Stimulated activated CD4-positive, alpha-beta T cell treated with anti-CD3 and anti-CD28 coated beads, Interleukin-1b, Interleukin-23, amount 100 ng/mL, for 4 hours (primary cell): ENCODE measurements at regions not wholly inside any gene's neighbourhood (a gene's known extent, or its start where the extent isn't known, plus 50 kb on each side); places are given as distances from the start of the nearest gene placed in this dataset.
"Not testable (repeated sequence)": the region's sequence is repeated elsewhere in the genome, so short reads cannot be mapped to it uniquely, and the experiment has no call there.

Experiments used
- DNase-seq, 2 donors: peaks; one replicate each; pipeline ENCODE4 v3.0.0-alpha.2; 2020; ENCODE audit warnings: low read depth in 2 of 2

- no peak for DNase-seq
Observed at GRCh38 chr21:27525780-27526179, 558.9 kb upstream of the ADAMTS5 start.

GRCh38 chr21:27519361-27519760 lies 552.5 kb upstream of the ADAMTS5 start:
- no peak for DNase-seq

GRCh38 chr21:27517177-27517576 lies 550.3 kb upstream of the ADAMTS5 start:
- DNase-seq: not testable (repeated sequence)

GRCh38 chr21:27515676-27516075 lies 548.8 kb upstream of the ADAMTS5 start:
- DNase-seq: no peak

- DNase-seq: no peak
Observed at GRCh38 chr21:27513825-27514224, 546.9 kb upstream of the ADAMTS5 start.

GRCh38 chr21:27513016-27513415 lies 546.1 kb upstream of the ADAMTS5 start:
- no peak for DNase-seq

GRCh38 chr21:27511233-27511632 lies 544.3 kb upstream of the ADAMTS5 start:
- no peak for DNase-seq

- no peak for DNase-seq
Observed at GRCh38 chr21:27507695-27508094, 540.8 kb upstream of the ADAMTS5 start.

- no peak for DNase-seq
Observed at GRCh38 chr21:27505516-27505915, 538.6 kb upstream of the ADAMTS5 start.

- DNase-seq: no peak
Observed at GRCh38 chr21:27502801-27503200, 535.9 kb upstream of the ADAMTS5 start.

- no peak for DNase-seq
Observed at GRCh38 chr21:27498025-27498424, 531.1 kb upstream of the ADAMTS5 start.

- no peak for DNase-seq
Observed at GRCh38 chr21:27495836-27496235, 528.9 kb upstream of the ADAMTS5 start.

GRCh38 chr21:27493542-27493941 lies 526.7 kb upstream of the ADAMTS5 start:
- DNase-seq: no peak

GRCh38 chr21:27487676-27488075 lies 520.8 kb upstream of the ADAMTS5 start:
- DNase-seq: no peak

- DNase-seq: no peak
Observed at GRCh38 chr21:27480841-27481261, 514.0 kb upstream of the ADAMTS5 start.

GRCh38 chr21:27477296-27477695 lies 510.4 kb upstream of the ADAMTS5 start:
- no peak for DNase-seq

GRCh38 chr21:27476696-27477095 lies 509.8 kb upstream of the ADAMTS5 start:
- DNase-seq: no peak

- no peak for DNase-seq
Observed at GRCh38 chr21:27475363-27475955, 508.6 kb upstream of the ADAMTS5 start.

- no peak for DNase-seq
Observed at GRCh38 chr21:27467366-27467765, 500.5 kb upstream of the ADAMTS5 start.

- DNase-seq: no peak
Observed at GRCh38 chr21:27466140-27466539, 499.3 kb upstream of the ADAMTS5 start.

- DNase-seq: no peak
Observed at GRCh38 chr21:27464648-27465047, 497.8 kb upstream of the ADAMTS5 start.

- no peak for DNase-seq
Observed at GRCh38 chr21:27462726-27463125, 495.8 kb upstream of the ADAMTS5 start.

- no peak for DNase-seq
Observed at GRCh38 chr21:27454234-27454633, 487.3 kb upstream of the ADAMTS5 start.

- DNase-seq: no peak
Observed at GRCh38 chr21:27451116-27451515, 484.2 kb upstream of the ADAMTS5 start.
